GM21825 (cell line): ENCODE measurements at regions not wholly inside any gene's neighbourhood (a gene's known extent, or its start where the extent isn't known, plus 50 kb on each side); places are given as distances from the start of the nearest gene placed in this dataset.
"Not testable (repeated sequence)": the region's sequence is repeated elsewhere in the genome, so short reads cannot be mapped to it uniquely, and the experiment has no call there.

Experiments used
- ATAC-seq: cut with Tn5 transposase; IDR thresholded peaks from one replicate; pipeline ENCODE4 v1.9.1; 2021; ENCODE audit warnings: mild to moderate bottlenecking, moderate library complexity; ENCODE audit not compliant: unreplicated experiment

GRCh38 chr17:77837072-77837471 is 121.4 kb upstream of the TNRC6C start:
- not testable (repeated sequence) for ATAC-seq

DNA sequence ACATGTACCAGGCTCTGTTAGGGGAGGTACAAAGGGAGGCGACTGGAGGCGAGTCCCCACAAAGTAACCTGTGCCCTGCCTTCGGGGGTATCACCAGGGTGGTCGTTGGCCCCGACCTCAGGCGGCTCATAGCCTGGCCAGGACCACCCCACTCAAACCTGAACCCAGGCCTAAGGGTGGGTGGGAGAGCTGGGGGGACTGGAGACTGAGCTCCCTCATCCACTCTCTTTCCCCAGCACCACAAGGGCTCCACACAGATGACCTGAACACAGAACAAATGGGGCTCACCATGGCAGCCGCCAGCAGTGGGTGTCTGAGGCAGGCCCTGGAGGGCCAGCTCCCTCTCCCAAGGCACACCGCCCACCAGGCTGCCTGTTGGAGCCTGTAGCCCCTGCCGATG is 120.6 kb upstream of the TNRC6C start:
- ATAC-seq, result no peak

- no peak for ATAC-seq
Observed at GRCh38 chr17:77838748-77839697, 119.5 kb upstream of the TNRC6C start.

DNA sequence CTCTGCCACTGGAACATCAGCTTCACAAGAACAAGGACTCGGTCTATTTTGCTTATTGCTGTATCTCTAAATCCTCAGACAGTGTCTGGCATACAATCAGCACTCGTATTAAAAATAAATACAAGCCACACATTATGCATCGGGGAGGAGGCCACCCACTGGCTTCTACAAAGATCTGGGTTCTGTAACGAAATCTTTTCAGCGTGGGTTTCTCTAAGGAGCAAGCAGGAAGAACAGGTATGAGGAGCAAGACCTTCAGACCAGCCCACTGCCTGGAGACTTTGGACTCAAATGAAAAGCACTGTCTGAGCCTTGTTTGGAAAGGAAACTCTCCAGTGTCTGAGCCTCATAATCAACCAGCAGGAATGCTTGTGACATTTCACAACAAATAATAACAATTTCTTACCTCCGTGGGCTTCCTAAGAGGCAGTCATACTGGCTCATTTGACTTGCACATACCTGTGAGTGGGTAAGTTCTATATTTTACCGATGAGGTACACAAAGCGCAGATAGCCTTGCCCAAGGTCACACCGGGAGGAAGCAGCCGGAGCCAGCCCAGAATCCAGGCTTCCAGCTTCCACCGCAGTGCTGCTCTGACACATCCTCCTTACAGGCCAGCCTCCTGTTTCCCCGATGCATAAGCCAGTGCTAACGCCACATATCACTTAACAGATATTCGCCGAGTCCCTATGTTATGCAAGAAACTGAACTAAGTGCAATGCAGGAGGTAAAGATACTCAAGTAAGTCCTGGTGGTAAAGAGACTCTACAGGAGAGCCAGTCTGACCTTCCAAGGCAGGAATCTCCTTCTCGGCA is 118.6 kb upstream of the TNRC6C start:
- ATAC-seq, result no peak

GRCh38 chr17:77840513-77841165 is 117.9 kb upstream of the TNRC6C start:
- ATAC-seq, result no peak

- no peak for ATAC-seq
Observed at GRCh38 chr17:77841742-77842527, 116.6 kb upstream of the TNRC6C start.

DNA sequence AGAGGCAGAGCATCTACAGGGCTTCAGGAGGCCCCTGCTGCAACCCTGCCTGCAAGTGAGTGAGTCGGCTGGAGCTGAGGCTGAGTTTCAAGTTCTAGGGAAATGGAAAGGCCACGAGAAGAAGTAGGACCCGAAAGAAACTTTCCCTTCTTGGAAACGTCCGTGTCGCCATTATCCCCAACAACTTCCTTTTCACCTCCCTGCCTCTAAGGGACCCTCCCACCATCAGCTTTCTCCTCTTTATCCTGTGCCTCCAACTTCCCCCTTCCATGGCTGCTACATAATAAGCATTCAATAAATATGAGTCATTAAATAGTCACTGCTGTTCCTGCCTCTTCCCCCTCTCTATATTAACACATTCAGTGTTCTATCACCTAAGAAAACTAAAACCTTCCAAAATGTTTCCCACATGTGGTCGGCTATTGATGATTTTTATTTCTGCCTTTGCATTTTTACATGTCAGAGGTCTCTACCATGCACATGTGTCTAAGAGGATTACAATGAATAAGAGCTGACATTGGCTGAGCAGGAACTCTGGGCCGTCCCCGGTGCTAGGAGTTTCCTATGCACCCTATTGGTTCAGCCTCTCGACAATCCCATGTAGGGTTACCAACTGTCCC is 115.9 kb upstream of the TNRC6C start:
- ATAC-seq, result no peak

- peak; percentile 50 for ATAC-seq
Observed at GRCh38 chr17:77843255-77843895, 115.1 kb upstream of the TNRC6C start.

- ATAC-seq, result no peak
Observed at GRCh38 chr17:77843896-77844295, 114.6 kb upstream of the TNRC6C start.

DNA sequence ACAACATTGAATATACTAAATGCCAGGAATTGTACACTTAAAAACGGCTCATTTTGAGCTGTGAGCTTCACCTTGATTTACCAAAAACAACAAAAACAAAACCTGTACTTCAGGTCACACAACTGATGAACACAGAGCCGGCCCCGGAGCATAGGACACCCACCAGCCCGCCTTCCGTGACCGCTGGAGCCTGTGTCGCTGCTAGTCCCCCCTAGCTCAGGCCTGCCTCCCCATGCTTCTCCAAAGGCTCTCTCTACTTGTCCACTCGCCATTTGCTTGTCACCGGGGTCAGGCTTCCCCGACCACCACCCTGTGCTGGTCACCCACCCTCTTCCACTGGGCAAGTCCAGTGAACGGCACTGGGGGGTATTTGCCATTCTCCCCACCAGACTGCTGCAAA is 113.8 kb upstream of the TNRC6C start:
- no peak for ATAC-seq

GRCh38 chr17:77845541-77846225 is 112.8 kb upstream of the TNRC6C start:
- no peak for ATAC-seq

DNA sequence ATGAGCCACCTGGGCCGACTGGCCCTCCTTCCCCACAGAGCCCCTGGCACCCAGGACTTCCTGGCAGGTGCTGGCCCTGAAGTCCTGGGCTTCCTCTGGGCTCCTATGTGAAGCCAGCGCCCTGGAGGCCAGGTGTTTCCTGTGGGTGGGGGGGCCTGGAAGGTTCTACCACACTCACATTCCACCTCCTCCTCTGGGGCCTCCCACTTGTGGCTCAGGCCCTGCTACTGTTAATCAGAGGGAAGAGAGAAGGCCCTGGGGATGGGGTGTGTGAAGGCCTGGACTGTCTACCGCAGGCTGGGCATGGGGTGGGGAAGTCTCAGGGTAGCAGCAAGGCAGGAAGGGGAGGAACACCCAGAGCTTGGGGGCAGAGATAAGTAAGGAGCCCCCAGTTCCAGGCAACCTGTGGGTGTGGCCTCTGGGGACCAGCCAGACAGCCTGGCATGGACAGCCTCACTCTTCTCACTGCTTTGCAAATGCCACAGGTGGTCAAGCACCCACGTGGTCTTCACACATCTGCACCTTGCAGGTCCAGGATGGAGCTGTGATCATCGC is 111.9 kb upstream of the TNRC6C start:
- no peak for ATAC-seq

GRCh38 chr17:77847221-77848085 is 111.0 kb upstream of the TNRC6C start:
- no peak for ATAC-seq

GRCh38 chr17:77848257-77848656 is 110.2 kb upstream of the TNRC6C start:
- no peak for ATAC-seq

GRCh38 chr17:77849239-77849638 is 109.3 kb upstream of the TNRC6C start:
- ATAC-seq, result no peak

DNA sequence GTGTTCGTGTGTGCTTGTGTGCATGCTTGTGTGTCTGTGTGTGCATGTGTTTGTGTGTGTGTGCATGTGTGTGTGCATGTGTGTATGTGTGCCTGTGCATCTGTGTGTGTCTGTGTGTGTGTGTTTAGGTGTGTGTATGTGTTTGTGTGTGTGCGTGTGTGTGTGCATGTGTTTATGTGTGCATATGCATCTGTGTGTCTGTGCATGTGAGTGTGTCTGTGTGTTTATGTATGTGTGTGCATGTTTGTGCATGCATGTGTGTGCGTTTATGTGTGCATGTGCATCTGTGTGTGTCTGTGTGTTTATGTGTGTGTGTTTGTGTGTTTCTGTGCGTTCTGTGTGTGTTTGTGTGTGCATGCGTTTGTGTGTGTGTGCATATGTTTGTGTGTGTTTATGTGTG is 106.6 kb upstream of the TNRC6C start:
- ATAC-seq, result no peak

- no peak for ATAC-seq
Observed at GRCh38 chr17:77852731-77853130, 105.8 kb upstream of the TNRC6C start.
